ENCODE measurements at regions not wholly inside any gene's neighbourhood (a gene's known extent, or its start where the extent isn't known, plus 50 kb on each side); places are given as distances from the start of the nearest gene placed in this dataset.

DNA sequence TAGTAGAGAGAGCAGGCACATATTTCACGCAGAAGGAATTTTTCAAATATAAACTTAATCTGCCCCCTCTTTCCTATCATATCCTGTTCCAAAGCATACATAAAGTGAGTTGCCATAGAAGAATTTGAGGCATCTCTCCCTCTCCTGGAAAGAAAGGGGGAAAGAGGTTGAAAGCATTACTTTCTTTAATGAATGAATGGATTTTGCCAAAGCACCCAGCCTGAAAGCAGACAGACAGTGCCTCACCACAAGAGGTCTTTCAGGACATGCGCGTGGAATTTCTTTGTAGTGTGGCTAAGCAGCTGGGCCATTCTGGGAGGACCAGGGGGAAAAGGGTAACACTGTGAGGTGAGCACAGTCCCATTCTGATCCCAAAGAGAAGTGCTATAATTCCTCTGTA is 651.4 kb downstream of the IQCM start:
- TF ChIP-seq, protein P1, sequence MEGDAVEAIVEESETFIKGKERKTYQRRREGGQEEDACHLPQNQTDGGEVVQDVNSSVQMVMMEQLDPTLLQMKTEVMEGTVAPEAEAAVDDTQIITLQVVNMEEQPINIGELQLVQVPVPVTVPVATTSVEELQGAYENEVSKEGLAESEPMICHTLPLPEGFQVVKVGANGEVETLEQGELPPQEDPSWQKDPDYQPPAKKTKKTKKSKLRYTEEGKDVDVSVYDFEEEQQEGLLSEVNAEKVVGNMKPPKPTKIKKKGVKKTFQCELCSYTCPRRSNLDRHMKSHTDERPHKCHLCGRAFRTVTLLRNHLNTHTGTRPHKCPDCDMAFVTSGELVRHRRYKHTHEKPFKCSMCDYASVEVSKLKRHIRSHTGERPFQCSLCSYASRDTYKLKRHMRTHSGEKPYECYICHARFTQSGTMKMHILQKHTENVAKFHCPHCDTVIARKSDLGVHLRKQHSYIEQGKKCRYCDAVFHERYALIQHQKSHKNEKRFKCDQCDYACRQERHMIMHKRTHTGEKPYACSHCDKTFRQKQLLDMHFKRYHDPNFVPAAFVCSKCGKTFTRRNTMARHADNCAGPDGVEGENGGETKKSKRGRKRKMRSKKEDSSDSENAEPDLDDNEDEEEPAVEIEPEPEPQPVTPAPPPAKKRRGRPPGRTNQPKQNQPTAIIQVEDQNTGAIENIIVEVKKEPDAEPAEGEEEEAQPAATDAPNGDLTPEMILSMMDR (IDR thresholded peaks at IDR 0.05), result no peak
- Mint-ChIP-seq H3K27me3 (ENCODE audit: low read depth, poor library complexity) (peaks cover 8% of the 10 kb centered on the region), H3K9me3 (no peaks in the 10 kb centered on the region), H3K36me3 (ENCODE audit: low read depth) (no peaks in the 10 kb centered on the region), H3K27ac (no peak overlapping the region), H3K4me3 (no peak overlapping the region), H3K4me1 (no peaks in the 10 kb centered on the region)
- DNase-seq, result no peak

DNA sequence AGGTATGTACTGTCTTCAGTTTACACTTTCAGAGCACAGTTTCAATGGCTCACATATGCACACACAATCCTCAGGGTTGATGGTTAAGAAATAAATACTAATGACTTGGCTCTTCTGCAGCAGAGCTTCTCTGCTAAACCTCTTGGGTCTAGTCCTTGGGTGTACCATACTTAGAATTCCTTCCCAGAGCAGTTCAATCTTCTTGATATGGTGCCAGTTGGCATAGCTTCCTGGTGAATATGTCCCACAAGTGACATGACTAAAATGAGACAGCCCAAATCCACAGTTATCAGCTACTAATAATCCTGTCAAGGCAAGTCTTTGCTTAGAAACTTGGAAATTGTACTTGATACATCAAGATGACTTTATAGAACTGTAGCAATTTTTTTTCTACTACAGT is 654.4 kb downstream of the IQCM start:
- TF ChIP-seq, protein P1 (IDR thresholded peaks at IDR 0.05), result no peak
- no peaks in the 10 kb centered on the region for H3K9me3 Mint-ChIP-seq

DNA sequence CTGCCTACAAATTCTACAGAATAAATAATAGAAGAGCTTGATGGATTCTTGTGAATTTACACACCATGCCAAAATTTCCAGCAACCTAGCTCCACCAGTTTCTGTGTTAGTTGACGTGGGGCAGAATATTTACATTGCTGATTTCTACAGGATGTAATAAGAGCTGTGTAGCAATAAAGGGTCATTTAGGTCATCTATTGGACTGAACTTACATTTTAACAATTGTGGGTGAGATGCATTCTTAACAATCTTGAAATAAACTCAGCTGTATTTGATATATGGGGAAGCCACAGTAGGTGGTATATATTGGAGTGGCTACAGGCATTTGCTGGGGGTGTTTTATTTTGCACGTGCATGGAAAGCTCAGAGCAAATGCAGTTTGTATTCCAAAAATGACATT is 655.3 kb downstream of the IQCM start:
- H3K4me3 Mint-ChIP-seq, result no peak overlapping the region
- H3K4me1 Mint-ChIP-seq, result no peaks in the 10 kb centered on the region
- TF ChIP-seq, protein P1 (IDR thresholded peaks at IDR 0.05), result no peak
- no peak overlapping the region for H3K27ac Mint-ChIP-seq
- DNase-seq, result no peak
- H3K36me3 Mint-ChIP-seq (ENCODE audit: low read depth), result no peaks in the 10 kb centered on the region
- H3K9me3 Mint-ChIP-seq, result no peaks in the 10 kb centered on the region
- peaks cover 11% of the 10 kb centered on the region for H3K27me3 Mint-ChIP-seq (ENCODE audit: low read depth, poor library complexity)

More for the DNA sequence above, 654.4 kb downstream of the IQCM start:
- no peak for DNase-seq
- Mint-ChIP-seq H3K4me1 (no peaks in the 10 kb centered on the region), H3K27me3 (ENCODE audit: low read depth, poor library complexity) (peaks cover 11% of the 10 kb centered on the region), H3K4me3 (no peak overlapping the region), H3K36me3 (ENCODE audit: low read depth) (no peaks in the 10 kb centered on the region), H3K27ac (no peak overlapping the region)

DNA sequence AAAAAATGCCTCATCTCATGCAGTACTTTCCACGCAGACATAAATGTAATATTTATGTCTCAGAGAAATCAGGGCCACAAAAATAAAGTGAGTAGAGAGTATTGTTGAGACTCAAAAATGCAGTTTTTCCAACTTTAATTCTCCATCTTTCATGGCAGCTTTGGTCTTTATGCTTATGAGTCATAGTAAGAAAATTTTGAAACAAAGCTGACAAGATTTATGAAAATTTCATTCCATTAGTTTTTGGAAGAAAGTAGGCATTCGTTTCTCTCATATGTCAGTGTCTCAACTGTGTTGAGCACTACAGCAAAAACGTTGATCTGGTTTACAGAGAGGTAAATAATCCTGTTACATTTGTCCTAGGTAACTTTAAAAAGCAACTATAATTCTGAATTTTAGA is 656.8 kb downstream of the IQCM start:
- Mint-ChIP-seq H3K27ac (no peak overlapping the region), H3K9me3 (no peaks in the 10 kb centered on the region), H3K27me3 (ENCODE audit: low read depth, poor library complexity) (peaks cover 7% of the 10 kb centered on the region), H3K4me3 (no peak overlapping the region), H3K36me3 (ENCODE audit: low read depth) (no peaks in the 10 kb centered on the region), H3K4me1 (no peaks in the 10 kb centered on the region)
- DNase-seq, result no peak
- TF ChIP-seq, protein P1 (IDR thresholded peaks at IDR 0.05), result no peak

DNA sequence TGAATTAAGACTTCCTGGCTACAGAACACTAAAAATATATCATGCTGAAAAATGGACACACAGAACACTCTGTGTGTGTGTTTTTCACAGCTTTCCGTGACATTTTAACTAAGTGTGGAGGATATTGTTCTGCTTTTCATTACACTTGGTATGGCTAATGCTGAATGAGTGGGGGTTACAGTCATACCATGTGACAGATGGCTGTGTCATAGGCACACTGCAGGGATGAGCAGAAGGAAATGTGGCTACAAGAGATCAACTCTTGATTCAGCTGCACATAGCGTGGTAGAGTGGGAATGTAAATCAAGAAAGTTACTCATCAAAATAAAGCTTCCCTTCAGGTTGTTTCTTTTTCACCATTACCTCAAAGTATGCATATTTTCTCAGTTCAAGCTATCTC is 669.8 kb downstream of the IQCM start:
- Mint-ChIP-seq H3K27me3 (ENCODE audit: low read depth, poor library complexity) (no peaks in the 10 kb centered on the region), H3K27ac (no peak overlapping the region), H3K36me3 (ENCODE audit: low read depth) (no peaks in the 10 kb centered on the region), H3K4me3 (no peak overlapping the region), H3K4me1 (peaks cover 16% of the 10 kb centered on the region), H3K9me3 (no peaks in the 10 kb centered on the region)
- DNase-seq, result no peak
- TF ChIP-seq, protein P1 (IDR thresholded peaks at IDR 0.05), result no peak

DNA sequence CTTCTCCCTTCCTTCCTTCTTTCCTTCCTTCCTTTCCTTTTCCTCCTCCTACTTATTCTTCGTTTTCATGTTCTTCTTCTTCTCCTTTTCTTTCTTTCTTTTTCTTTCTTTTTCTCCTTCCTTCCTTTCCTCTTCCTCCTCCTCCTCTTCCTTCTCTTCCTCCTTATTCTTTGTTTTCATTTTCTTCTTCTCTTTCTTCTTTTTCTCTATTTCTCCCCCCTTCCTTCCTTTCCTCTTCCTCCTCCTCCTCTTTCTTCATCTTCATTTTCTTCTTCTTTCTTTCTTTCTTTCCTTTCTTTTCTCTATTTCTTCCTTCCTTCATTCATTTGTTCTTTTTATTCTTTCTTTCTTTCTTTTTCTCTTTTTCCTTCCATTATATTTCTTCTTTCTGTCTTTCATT is 671.6 kb downstream of the IQCM start:
- H3K9me3 Mint-ChIP-seq, result no peaks in the 10 kb centered on the region
- no peaks in the 10 kb centered on the region for H3K27me3 Mint-ChIP-seq (ENCODE audit: low read depth, poor library complexity)
- no peak overlapping the region for H3K4me3 Mint-ChIP-seq
- peaks cover 16% of the 10 kb centered on the region for H3K4me1 Mint-ChIP-seq
- no peaks in the 10 kb centered on the region for H3K36me3 Mint-ChIP-seq (ENCODE audit: low read depth)
- H3K27ac Mint-ChIP-seq, result no peak overlapping the region
- DNase-seq, result no peak
- TF ChIP-seq, protein P1 (IDR thresholded peaks at IDR 0.05), result no peak

Data from nephron progenitor cell (in vitro differentiated cells).